ENCODE measurements at regions not wholly inside any gene's neighbourhood (a gene's known extent, or its start where the extent isn't known, plus 50 kb on each side); places are given as distances from the start of the nearest gene placed in this dataset.

GRCh38 chr3:148235566-148235965 lies 462.1 kb upstream of the AGTR1 start:
- DNase-seq = no peak

- no peak for DNase-seq
Observed at GRCh38 chr3:148238421-148238821, 459.3 kb upstream of the AGTR1 start.

- DNase-seq = no peak
Observed at GRCh38 chr3:148240351-148240750, 457.4 kb upstream of the AGTR1 start.

- no peak for DNase-seq
Observed at GRCh38 chr3:148243609-148244008, 454.1 kb upstream of the AGTR1 start.

GRCh38 chr3:148246291-148246923 lies 451.3 kb upstream of the AGTR1 start:
- DNase-seq = no peak

GRCh38 chr3:148253713-148254112 lies 444.0 kb upstream of the AGTR1 start:
- no peak for DNase-seq

- DNase-seq = no peak
Observed at GRCh38 chr3:148254402-148254801, 443.3 kb upstream of the AGTR1 start.

GRCh38 chr3:148255981-148256969 lies 441.4 kb upstream of the AGTR1 start:
- DNase-seq = no peak

- DNase-seq = no peak
Observed at GRCh38 chr3:148262980-148263379, 434.7 kb upstream of the AGTR1 start.

- no peak for DNase-seq
Observed at GRCh38 chr3:148265841-148266240, 431.9 kb upstream of the AGTR1 start.

GRCh38 chr3:148266341-148266740 lies 431.4 kb upstream of the AGTR1 start:
- no peak for DNase-seq

- no peak for DNase-seq
Observed at GRCh38 chr3:148269816-148270215, 427.9 kb upstream of the AGTR1 start.

GRCh38 chr3:148280623-148281242 lies 417.0 kb upstream of the AGTR1 start:
- no peak for DNase-seq

GRCh38 chr3:148289159-148289558 lies 408.5 kb upstream of the AGTR1 start:
- no peak for DNase-seq

GRCh38 chr3:148297013-148297412 lies 400.7 kb upstream of the AGTR1 start:
- no peak for DNase-seq

GRCh38 chr3:148307443-148307843 lies 390.3 kb upstream of the AGTR1 start:
- DNase-seq = no peak

GRCh38 chr3:148309390-148310035 lies 388.2 kb upstream of the AGTR1 start:
- peak; percentile 10 for DNase-seq

- peak; percentile 32 for DNase-seq
Observed at GRCh38 chr3:148315756-148316155, 381.9 kb upstream of the AGTR1 start.

GRCh38 chr3:148318240-148318639 lies 379.5 kb upstream of the AGTR1 start:
- no peak for DNase-seq

- DNase-seq = peak; percentile 57
Observed at GRCh38 chr3:148319161-148319915, 378.4 kb upstream of the AGTR1 start.

- DNase-seq = no peak
Observed at GRCh38 chr3:148319960-148320359, 377.7 kb upstream of the AGTR1 start.

- DNase-seq = peak; percentile 11
Observed at GRCh38 chr3:148329481-148330235, 368.0 kb upstream of the AGTR1 start.
